Neural crest cell (in vitro differentiated cells): ENCODE measurements at regions not wholly inside any gene's neighbourhood (a gene's known extent, or its start where the extent isn't known, plus 50 kb on each side); places are given as distances from the start of the nearest gene placed in this dataset.

Experiments
- DNase-seq: peaks from one replicate; pipeline ENCODE4 v3.0.0; 2021; ENCODE audit warnings: low read depth, mixed read lengths, low spot score
- H3K27ac Mint-ChIP-seq: one replicate; pipeline ENCODE4 v1.8.0; 2021; ENCODE audit warnings: mild to moderate bottlenecking, mixed read lengths; ENCODE audit not compliant: unreplicated experiment
- H3K27me3 Mint-ChIP-seq: 2 replicates; pipeline ENCODE4 v1.8.0; 2021; ENCODE audit warnings: low read depth, mild to moderate bottlenecking, mixed read lengths
- H3K36me3 Mint-ChIP-seq: 2 replicates; pipeline ENCODE4 v1.8.0; 2021; ENCODE audit warnings: low read depth, mild to moderate bottlenecking, mixed read lengths
- H3K4me1 Mint-ChIP-seq: 2 replicates; pipeline ENCODE4 v1.8.0; 2021; ENCODE audit warnings: mixed read lengths
- H3K4me3 Mint-ChIP-seq: one replicate; pipeline ENCODE4 v1.8.0; 2021; ENCODE audit warnings: mild to moderate bottlenecking, mixed read lengths
- H3K9me3 Mint-ChIP-seq: 2 replicates; pipeline ENCODE4 v1.8.0; 2021; ENCODE audit warnings: mixed read lengths
- TF ChIP-seq, protein P1 (sequence below): fragments of 200-600 bp; sonication (generic); conservative IDR thresholded peaks from 2 replicates; pipeline ENCODE4 v1.5.0; 2021; ENCODE audit warnings: antibody characterized with exemption, mild to moderate bottlenecking

DNA sequence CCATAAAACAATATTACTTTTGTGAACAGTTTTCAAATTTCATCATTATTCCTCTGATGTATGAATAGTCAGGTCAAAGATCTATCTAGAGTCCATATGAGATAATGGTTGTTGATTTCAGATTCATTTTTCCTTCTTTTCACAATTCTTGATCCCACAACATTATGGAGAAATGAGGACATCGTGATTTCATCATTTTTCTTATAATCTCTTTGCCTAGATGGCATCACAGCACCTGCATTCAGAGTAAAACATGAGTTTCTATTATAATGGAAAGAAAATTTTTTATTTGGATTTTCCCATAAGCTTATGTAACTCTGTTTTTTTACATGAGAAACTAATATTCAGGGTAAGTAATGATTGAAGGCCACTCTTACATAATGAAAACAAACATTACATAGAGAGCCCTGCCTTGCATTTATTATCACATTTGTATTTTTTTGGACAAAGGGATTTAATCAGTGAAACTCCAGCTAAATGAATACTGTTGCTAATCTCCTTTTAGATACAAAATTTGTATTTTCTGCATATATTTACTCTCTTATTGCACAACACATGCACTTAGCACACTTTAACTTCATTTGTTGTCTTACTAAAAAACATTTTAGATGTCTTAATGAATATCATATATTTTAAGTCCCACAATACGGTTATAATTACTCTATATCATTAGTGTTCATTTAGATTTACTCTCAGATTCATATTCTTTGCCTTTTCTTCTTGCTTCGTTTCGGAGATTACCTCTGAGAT is 188.4 kb upstream of the KYNU start:
- H3K9me3 Mint-ChIP-seq, result no peaks in the 10 kb centered on the region
- no peak for DNase-seq
- H3K4me3 Mint-ChIP-seq, result no peak overlapping the region
- H3K36me3 Mint-ChIP-seq, result no peaks in the 10 kb centered on the region
- peaks cover 11% of the 10 kb centered on the region for H3K4me1 Mint-ChIP-seq
- no peaks in the 10 kb centered on the region for H3K27me3 Mint-ChIP-seq
- TF ChIP-seq, protein P1, sequence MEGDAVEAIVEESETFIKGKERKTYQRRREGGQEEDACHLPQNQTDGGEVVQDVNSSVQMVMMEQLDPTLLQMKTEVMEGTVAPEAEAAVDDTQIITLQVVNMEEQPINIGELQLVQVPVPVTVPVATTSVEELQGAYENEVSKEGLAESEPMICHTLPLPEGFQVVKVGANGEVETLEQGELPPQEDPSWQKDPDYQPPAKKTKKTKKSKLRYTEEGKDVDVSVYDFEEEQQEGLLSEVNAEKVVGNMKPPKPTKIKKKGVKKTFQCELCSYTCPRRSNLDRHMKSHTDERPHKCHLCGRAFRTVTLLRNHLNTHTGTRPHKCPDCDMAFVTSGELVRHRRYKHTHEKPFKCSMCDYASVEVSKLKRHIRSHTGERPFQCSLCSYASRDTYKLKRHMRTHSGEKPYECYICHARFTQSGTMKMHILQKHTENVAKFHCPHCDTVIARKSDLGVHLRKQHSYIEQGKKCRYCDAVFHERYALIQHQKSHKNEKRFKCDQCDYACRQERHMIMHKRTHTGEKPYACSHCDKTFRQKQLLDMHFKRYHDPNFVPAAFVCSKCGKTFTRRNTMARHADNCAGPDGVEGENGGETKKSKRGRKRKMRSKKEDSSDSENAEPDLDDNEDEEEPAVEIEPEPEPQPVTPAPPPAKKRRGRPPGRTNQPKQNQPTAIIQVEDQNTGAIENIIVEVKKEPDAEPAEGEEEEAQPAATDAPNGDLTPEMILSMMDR, result no peak
- H3K27ac Mint-ChIP-seq, result no peak overlapping the region

DNA sequence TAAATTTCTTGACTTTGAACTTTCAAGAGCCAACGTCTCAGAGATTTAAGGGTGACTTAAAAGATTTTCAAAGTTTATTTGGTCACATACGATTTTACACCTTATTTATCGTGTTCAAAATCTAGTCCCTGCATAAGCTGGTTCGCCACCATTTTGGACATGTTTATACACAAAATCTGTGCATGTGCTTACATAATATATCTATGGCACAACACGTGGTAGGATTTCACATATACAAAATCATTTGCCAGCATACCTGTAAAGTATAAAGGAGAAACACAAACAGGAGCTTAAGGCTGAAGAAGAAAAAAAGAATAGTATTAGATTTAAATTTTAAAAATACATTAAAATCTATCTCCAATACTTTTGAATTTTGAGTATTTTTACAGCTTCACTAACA is 190.0 kb upstream of the KYNU start:
- DNase-seq, result no peak
- TF ChIP-seq, protein P1, result no peak
- H3K4me1 Mint-ChIP-seq, result peaks cover 3% of the 10 kb centered on the region
- no peaks in the 10 kb centered on the region for H3K27me3 Mint-ChIP-seq
- H3K27ac Mint-ChIP-seq, result no peak overlapping the region
- no peak overlapping the region for H3K4me3 Mint-ChIP-seq
- no peaks in the 10 kb centered on the region for H3K9me3 Mint-ChIP-seq
- no peaks in the 10 kb centered on the region for H3K36me3 Mint-ChIP-seq

DNA sequence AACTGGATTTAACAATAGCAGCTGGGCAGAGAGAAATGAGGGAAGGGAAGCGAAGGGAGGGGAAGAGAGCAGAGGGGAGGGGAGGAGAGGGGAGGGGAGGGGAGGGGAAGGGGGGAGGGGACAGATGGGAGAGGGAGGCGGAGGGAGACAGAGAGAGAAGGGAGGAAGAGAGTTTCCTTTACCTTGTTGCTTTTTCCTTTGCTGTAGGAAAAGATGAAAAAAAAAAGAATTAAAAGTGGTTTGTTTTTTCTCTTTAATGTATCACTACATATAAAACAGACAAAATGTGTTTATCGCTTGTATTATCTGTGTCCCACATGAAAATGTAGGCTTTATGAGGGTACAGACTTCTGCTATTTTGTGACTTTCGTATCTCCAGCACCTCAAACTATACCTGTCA is 190.4 kb upstream of the KYNU start:
- Mint-ChIP-seq H3K9me3 (no peaks in the 10 kb centered on the region), H3K4me3 (no peak overlapping the region), H3K27me3 (no peaks in the 10 kb centered on the region), H3K4me1 (peaks cover 3% of the 10 kb centered on the region), H3K27ac (no peak overlapping the region), H3K36me3 (no peaks in the 10 kb centered on the region)
- TF ChIP-seq, protein P1, result no peak
- no peak for DNase-seq

DNA sequence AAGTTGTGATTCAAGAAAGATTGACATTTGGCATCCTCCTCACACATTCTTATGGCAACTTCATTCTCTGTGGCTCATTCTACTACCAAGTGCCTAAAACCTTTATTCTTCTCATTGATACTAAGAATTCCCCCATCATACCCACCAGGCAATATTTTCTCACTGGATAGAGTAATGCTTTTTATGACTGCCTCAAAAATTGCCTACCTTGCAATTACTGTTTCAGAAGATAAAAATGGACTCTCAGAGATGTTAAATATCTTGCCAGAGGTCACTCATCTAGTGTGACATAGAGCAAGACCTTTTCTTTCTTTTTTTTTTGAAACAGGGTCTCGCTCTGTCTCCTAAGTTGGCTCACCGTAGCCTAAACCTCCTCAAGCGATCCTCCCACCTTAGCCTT is 192.8 kb upstream of the KYNU start:
- TF ChIP-seq, protein P1, result no peak
- H3K9me3 Mint-ChIP-seq, result no peaks in the 10 kb centered on the region
- no peak for DNase-seq
- no peak overlapping the region for H3K27ac Mint-ChIP-seq
- H3K36me3 Mint-ChIP-seq, result no peaks in the 10 kb centered on the region
- no peaks in the 10 kb centered on the region for H3K4me1 Mint-ChIP-seq
- no peak overlapping the region for H3K4me3 Mint-ChIP-seq
- H3K27me3 Mint-ChIP-seq, result no peaks in the 10 kb centered on the region

DNA sequence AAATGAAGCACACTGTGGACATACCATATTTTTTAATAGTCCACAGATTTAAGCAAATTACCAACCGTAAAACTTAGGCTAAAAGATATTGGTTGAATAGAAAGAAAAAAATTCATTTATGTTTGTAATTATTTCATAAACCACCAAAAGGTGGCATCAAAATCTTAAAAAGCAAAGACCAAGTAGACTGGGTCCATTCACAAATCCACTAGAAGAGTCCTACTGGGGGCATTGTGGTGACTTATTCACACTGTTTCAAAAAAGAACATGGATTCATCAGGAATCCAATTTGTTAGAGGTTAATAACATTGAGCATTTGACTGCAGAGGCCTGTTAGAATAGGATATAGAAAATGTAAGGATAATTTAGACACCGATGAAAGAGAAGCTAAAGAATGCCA is 194.9 kb upstream of the KYNU start:
- Mint-ChIP-seq H3K4me3 (no peak overlapping the region), H3K4me1 (no peaks in the 10 kb centered on the region), H3K9me3 (no peaks in the 10 kb centered on the region), H3K27me3 (no peaks in the 10 kb centered on the region), H3K36me3 (no peaks in the 10 kb centered on the region), H3K27ac (no peak overlapping the region)
- TF ChIP-seq, protein P1, result no peak
- DNase-seq, result no peak
